Activated B cell treated with CpG ODN at 0.5 μM for 24 hours (primary cell): ENCODE measurements at regions not wholly inside any gene's neighbourhood (a gene's known extent, or its start where the extent isn't known, plus 50 kb on each side); places are given as distances from the start of the nearest gene placed in this dataset.

Experiments
- ATAC-seq: fragments of 200-7000 bp; cut with Tn5 transposase; one replicate; pipeline ENCODE4 v1.10.0; 2021; ENCODE audit warnings: low read depth, mild to moderate bottlenecking, moderate library complexity
- CTCF ChIA-PET: fragments of 350-600 bp; sonication (Branson Sonifier 250); formaldehyde crosslinking; loops from one replicate; lab custom pipeline; 2021; ENCODE audit warnings: antibody characterized with exemption; lab: Charles Lee
- POLR2A ChIA-PET: fragments of 350-600 bp; sonication (Branson Sonifier 250); formaldehyde crosslinking; loops from one replicate; lab custom pipeline; 2021; ENCODE audit warnings: antibody characterized with exemption; lab: Charles Lee
- DNase-seq: peaks from one replicate; pipeline ENCODE4 v3.0.0; 2022
- H3K27ac Mint-ChIP-seq: one replicate; pipeline ENCODE4 v1.8.0; 2020; ENCODE audit warnings: mixed read lengths
- H3K27me3 Mint-ChIP-seq: one replicate; pipeline ENCODE4 v1.8.0; 2021; ENCODE audit warnings: mixed read lengths
- H3K36me3 Mint-ChIP-seq: one replicate; pipeline ENCODE4 v1.8.0; 2021; ENCODE audit warnings: low read depth, mixed read lengths
- H3K4me1 Mint-ChIP-seq: one replicate; pipeline ENCODE4 v1.8.0; 2021; ENCODE audit warnings: mixed read lengths
- H3K4me3 Mint-ChIP-seq: one replicate; pipeline ENCODE4 v1.8.0; 2020; ENCODE audit warnings: mild to moderate bottlenecking, mixed read lengths
- H3K9me3 Mint-ChIP-seq: one replicate; pipeline ENCODE4 v1.8.0; 2020; ENCODE audit warnings: mixed read lengths
- CTCF ChIP-seq: fragments of 200-600 bp; IDR thresholded peaks from one replicate; pipeline ENCODE4 v1.8.0; 2022; ENCODE audit warnings: antibody characterized with exemption, mild to moderate bottlenecking
- intact Hi-C: fragments of 100-400 bp; cut with micrococcal nuclease; formaldehyde crosslinking; loops from one replicate; pipeline ENCODE4 v1.15.1; 2024

DNA sequence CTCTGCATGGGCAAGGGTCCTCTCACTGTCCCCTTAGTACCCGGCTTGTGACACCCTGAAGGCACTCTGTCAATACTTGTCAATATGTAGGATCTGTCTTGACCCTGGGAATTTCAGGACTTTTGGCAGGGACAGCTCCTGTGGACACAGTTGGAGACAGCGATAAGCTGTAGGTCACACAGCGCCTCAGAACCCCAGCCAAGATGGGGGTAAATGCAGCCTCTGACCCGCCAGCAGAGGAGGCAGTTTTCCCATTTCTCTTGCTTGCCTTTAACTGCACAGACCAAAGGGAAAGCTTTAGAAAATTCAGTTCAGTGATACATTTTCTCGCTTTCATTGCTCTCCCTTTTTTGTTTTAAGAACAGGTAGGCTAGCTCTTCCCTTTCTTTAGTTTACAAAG is 54.8 kb upstream of the KLHL29 start:
- ChIA-PET POLR2A (no interaction called here), CTCF (interaction anchor here (0.9 to 1.4 kb wide), 2 partner anchors 21 to 71 kb away, joined by 3 read pairs; no protein-coding TSS in a partner anchor)
- H3K27me3 Mint-ChIP-seq, result peaks cover 2% of the 10 kb centered on the region
- TF ChIP-seq CTCF, result no peak
- ATAC-seq (no peak), DNase-seq (no peak)
- no peaks in the 10 kb centered on the region for H3K9me3 Mint-ChIP-seq
- no peaks in the 10 kb centered on the region for H3K4me1 Mint-ChIP-seq
- H3K27ac Mint-ChIP-seq, result no peak overlapping the region
- no peak overlapping the region for H3K4me3 Mint-ChIP-seq
- intact Hi-C loops, result no loop called here
- H3K36me3 Mint-ChIP-seq, result no peaks in the 10 kb centered on the region
